ENCODE measurements at regions not wholly inside any gene's neighbourhood (a gene's known extent, or its start where the extent isn't known, plus 50 kb on each side); places are given as distances from the start of the nearest gene placed in this dataset.
"Not testable (repeated sequence)": the region's sequence is repeated elsewhere in the genome, so short reads cannot be mapped to it uniquely, and the experiment has no call there.

DNA sequence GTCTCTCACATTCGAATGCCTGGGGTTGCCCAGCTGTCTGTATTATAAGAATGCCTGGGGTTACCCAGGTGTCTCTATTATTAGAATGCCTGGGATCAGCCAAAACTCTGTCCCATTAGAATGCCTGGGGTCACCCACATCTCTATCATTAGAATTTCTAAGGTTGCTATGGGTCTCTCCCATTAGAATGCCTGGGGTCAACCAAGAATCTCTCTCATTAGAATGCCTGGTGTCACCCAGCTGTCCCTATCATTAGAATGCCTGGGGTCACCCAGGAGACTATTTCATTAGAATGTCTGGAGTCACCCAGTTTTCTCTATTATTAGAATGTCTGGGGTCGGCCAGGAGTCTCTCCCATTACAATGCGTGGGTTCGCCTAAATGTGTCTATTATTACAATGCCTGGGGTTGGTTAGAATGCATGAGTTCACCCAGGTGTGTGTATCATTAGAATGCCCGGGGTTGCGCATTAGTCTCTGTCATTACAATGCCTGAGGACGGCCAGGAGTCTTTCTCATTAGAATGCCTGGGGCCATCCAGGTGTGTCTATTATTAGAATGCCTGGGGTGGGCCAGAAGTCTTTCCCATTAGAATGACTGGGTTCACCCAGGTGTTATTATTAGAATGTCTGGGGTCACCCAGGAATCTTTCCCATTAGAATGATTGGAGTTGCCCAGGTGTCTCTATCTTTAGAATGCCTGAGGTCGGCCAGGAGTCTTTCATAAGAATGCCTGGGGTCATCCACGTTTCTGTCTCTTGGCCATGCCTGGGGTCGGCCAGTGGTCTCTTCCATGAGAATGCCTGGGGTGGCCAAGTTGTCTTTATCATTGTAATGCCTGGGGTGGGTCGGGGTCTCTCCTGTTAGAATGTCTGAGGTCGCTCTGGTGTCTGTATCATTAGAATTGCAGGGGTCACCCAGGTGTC, 59.6 kb downstream of the RNF187 start:
- Histone ChIP-seq H3K9ac (ENCODE audit: low read depth, low read length) (no peak overlapping the region), H3K4me1 (ENCODE audit: control insufficient read depth, insufficient read depth, low read length) (no peaks in the 10 kb centered on the region), H3K4me3 (ENCODE audit: low read depth, low read length) (no peak overlapping the region), H3K27ac (ENCODE audit: low read depth, low read length) (no peak overlapping the region), H3K27me3 (ENCODE audit: control insufficient read depth, insufficient read depth, low read length) (peaks cover 93% of the 10 kb centered on the region), H3K36me3 (ENCODE audit: control insufficient read depth, insufficient read depth, low read length) (no peaks in the 10 kb centered on the region), H3K9me3 (ENCODE audit: control insufficient read depth, insufficient read depth, low read length) (peaks cover 14% of the 10 kb centered on the region)

DNA sequence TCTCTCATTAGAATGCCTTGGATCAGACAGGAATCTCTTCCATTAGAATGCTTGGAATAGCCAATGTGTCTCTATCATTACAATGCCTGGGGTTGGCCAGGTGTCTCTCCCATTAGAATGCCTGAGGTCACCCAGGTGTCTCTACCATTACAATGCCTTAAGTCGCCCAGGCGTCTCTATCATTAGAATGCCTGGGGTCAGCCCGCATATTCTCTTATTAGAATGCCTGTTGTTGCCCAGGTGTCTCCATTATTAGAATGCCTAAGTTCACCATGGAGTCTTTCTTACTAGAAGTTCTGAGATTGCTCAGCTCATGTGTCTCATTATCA, 60.2 kb downstream of the RNF187 start:
- no peaks in the 10 kb centered on the region for H3K36me3 ChIP-seq (ENCODE audit: control insufficient read depth, insufficient read depth, low read length)
- H3K9ac ChIP-seq (ENCODE audit: low read depth, low read length), result no peak overlapping the region
- peaks cover 11% of the 10 kb centered on the region for H3K9me3 ChIP-seq (ENCODE audit: control insufficient read depth, insufficient read depth, low read length)
- H3K4me3 ChIP-seq (ENCODE audit: low read depth, low read length), result no peak overlapping the region
- H3K27ac ChIP-seq (ENCODE audit: low read depth, low read length), result no peak overlapping the region
- peaks cover 93% of the 10 kb centered on the region for H3K27me3 ChIP-seq (ENCODE audit: control insufficient read depth, insufficient read depth, low read length)
- H3K4me1 ChIP-seq (ENCODE audit: control insufficient read depth, insufficient read depth, low read length), result no peaks in the 10 kb centered on the region

DNA sequence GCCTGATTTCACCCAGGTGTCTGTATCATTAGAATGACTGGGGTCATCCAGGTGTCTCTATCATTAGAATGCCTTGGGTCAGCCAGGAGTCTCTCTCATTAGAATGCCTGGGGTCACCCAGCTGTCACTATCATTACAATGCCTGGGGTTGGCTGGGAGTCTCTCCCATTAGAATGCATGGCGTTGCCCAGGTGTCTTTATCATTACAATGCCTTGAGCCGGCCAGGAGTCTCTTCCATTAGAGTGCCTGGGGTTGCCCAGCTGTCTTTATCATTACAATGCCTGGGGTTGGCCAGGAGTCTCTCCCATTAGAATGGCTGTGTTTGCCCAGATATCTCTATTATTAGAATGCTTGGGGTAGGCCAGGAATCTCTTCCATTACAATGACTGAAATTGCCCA, 61.6 kb downstream of the RNF187 start:
- no peak overlapping the region for H3K4me3 ChIP-seq (ENCODE audit: low read depth, low read length)
- peaks cover 11% of the 10 kb centered on the region for H3K9me3 ChIP-seq (ENCODE audit: control insufficient read depth, insufficient read depth, low read length)
- peaks cover 89% of the 10 kb centered on the region for H3K27me3 ChIP-seq (ENCODE audit: control insufficient read depth, insufficient read depth, low read length)
- no peaks in the 10 kb centered on the region for H3K36me3 ChIP-seq (ENCODE audit: control insufficient read depth, insufficient read depth, low read length)
- no peaks in the 10 kb centered on the region for H3K4me1 ChIP-seq (ENCODE audit: control insufficient read depth, insufficient read depth, low read length)
- no peak overlapping the region for H3K27ac ChIP-seq (ENCODE audit: low read depth, low read length)
- no peak overlapping the region for H3K9ac ChIP-seq (ENCODE audit: low read depth, low read length)

DNA sequence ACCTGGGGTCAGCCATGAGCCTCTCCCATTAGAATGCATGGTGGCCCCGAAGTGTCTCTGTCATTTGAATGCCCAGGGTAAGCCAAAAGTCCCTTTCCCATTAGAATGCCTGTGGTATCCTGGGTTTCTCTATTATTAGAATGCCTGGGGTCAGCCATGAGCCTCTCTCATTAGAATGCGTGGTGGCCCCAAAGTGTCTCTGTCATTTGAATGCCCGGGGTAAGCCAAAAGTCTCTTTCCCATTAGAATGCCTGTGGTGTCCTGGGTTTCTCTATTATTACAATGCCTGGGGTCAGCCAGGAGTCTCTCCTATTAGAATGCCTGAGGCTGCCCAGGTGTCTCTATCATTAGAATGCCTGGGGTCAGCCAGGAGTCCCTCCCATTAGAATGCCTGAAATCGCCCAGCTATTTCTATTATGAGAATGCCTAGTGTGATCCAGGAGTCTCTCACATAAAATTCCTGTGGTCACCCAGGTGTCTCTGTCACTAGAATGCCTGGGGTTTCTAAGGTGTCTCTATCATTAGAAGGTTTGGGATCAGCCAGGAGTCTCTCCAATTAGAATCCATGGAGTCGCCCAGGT, 65.5 kb downstream of the RNF187 start:
- H3K27me3 ChIP-seq (ENCODE audit: control insufficient read depth, insufficient read depth, low read length), result peaks cover 68% of the 10 kb centered on the region
- no peaks in the 10 kb centered on the region for H3K36me3 ChIP-seq (ENCODE audit: control insufficient read depth, insufficient read depth, low read length)
- H3K9me3 ChIP-seq (ENCODE audit: control insufficient read depth, insufficient read depth, low read length), result peaks cover 20% of the 10 kb centered on the region
- H3K4me1 ChIP-seq (ENCODE audit: control insufficient read depth, insufficient read depth, low read length), result no peaks in the 10 kb centered on the region
- H3K9ac ChIP-seq (ENCODE audit: low read depth, low read length), result no peak overlapping the region
- no peak overlapping the region for H3K27ac ChIP-seq (ENCODE audit: low read depth, low read length)
- H3K4me3 ChIP-seq (ENCODE audit: low read depth, low read length), result no peak overlapping the region

DNA sequence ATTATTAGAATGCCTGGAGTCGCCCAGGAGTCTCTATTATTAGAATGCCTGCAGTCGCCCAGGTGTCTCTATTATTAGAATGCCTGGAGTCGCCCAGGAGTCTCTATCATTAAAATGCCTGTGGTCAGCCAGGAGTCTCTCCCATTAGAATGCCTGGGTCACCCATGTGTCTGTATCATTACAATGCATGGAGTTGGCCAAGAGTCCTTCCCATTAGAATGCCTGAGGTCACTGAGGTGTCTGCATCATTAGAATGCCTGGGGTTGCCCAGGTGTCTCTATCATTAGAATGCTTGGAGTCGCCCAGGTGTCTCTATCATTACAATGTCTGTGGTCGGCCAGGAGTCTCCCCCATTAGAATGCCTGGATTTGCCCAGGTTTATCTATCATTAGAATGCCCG, 66.9 kb downstream of the RNF187 start:
- no peaks in the 10 kb centered on the region for H3K4me1 ChIP-seq (ENCODE audit: control insufficient read depth, insufficient read depth, low read length)
- peaks cover 61% of the 10 kb centered on the region for H3K27me3 ChIP-seq (ENCODE audit: control insufficient read depth, insufficient read depth, low read length)
- no peaks in the 10 kb centered on the region for H3K36me3 ChIP-seq (ENCODE audit: control insufficient read depth, insufficient read depth, low read length)
- H3K9ac ChIP-seq (ENCODE audit: low read depth, low read length), result no peak overlapping the region
- no peak overlapping the region for H3K27ac ChIP-seq (ENCODE audit: low read depth, low read length)
- no peak overlapping the region for H3K4me3 ChIP-seq (ENCODE audit: low read depth, low read length)
- H3K9me3 ChIP-seq (ENCODE audit: control insufficient read depth, insufficient read depth, low read length), result peaks cover 19% of the 10 kb centered on the region

- Histone ChIP-seq H3K36me3 (ENCODE audit: control insufficient read depth, insufficient read depth, low read length) (no peaks in the 10 kb centered on the region), H3K27ac (ENCODE audit: low read depth, low read length) (no peak overlapping the region), H3K9ac (ENCODE audit: low read depth, low read length) (no peak overlapping the region), H3K4me1 (ENCODE audit: control insufficient read depth, insufficient read depth, low read length) (no peaks in the 10 kb centered on the region), H3K9me3 (ENCODE audit: control insufficient read depth, insufficient read depth, low read length) (peaks cover 9% of the 10 kb centered on the region; the same call in 1 of the 2 replicates), H3K27me3 (ENCODE audit: control insufficient read depth, insufficient read depth, low read length) (peaks cover 48% of the 10 kb centered on the region), H3K4me3 (ENCODE audit: low read depth, low read length) (no peak overlapping the region)
Observed at GRCh38 chr1:228555074-228555994, 68.2 kb downstream of the RNF187 start.

DNA sequence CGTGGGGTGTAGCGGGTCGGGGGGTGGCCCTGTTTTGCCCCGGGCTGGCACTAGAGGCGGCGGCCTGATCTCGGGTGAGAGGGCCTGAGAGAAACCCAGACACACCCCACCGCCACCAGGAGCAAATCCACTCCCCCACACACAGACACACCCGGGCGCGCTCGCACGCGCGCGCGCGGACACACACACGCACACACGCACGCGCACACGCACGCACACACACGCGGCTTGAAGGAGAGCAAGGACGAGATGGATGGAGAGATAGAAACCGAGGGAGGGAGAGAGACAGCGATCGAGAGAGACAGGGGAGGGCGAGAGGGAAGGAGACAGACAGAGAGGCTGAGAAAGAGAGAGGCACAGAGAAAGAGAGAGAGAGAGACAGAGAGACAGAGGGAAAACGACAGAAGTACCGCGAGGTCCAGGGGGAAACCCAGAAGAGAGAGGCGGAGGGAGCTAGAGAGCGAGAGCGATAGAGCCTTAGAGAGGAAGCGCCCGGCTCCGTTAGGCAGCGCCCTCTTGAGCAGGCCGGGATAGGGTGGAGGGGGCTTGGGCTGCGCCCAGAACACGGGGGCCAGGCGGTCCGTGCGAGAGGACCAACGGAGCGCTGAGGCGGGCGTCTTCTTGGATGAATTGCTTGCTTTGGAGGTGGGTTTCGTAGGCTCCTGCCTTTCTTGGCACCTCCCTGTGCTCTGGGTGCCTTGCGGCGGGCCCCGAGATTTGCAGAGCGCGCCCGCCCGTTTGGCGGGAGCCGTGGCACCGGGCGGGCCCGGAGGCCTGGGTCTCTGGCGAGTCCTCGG, 69.7 kb downstream of the RNF187 start:
- H3K4me3 ChIP-seq (ENCODE audit: low read depth, low read length); H3K9me3 ChIP-seq (ENCODE audit: control insufficient read depth, insufficient read depth, low read length): not testable (repeated sequence)

More for the DNA sequence above, 69.7 kb downstream of the RNF187 start:
- H3K36me3 ChIP-seq (ENCODE audit: control insufficient read depth, insufficient read depth, low read length); H3K9ac ChIP-seq (ENCODE audit: low read depth, low read length); H3K4me1 ChIP-seq (ENCODE audit: control insufficient read depth, insufficient read depth, low read length); H3K27ac ChIP-seq (ENCODE audit: low read depth, low read length): not testable (repeated sequence)
- peaks cover 33% of the 10 kb centered on the region for H3K27me3 ChIP-seq (ENCODE audit: control insufficient read depth, insufficient read depth, low read length)

All from HUES48 (cell line).